GM23338 (cell line): ENCODE measurements at regions not wholly inside any gene's neighbourhood (a gene's known extent, or its start where the extent isn't known, plus 50 kb on each side); places are given as distances from the start of the nearest gene placed in this dataset.
A peak's percentile ranks its signal among the peaks of the same experiment; 100 is the strongest.

Experiments used
- ATAC-seq: fragments of 200-7000 bp; cut with Tn5 transposase; 3 replicates; pipeline ENCODE4 v1.9.1; 2020
- DNase-seq: peaks from one replicate; pipeline ENCODE4 v3.0.0-alpha.2; 2015; ENCODE audit warnings: low spot score
- H2AFZ ChIP-seq: fragments of 200-600 bp; sonication (generic); 2 replicates; pipeline ENCODE4 v1.8.0; 2016; ENCODE audit warnings: antibody characterized with exemption, mild to moderate bottlenecking, moderate library complexity
- H3F3A ChIP-seq: fragments of 200-600 bp; sonication (generic); replicated peaks from 2 replicates; pipeline ENCODE4 v1.8.0; 2017; ENCODE audit warnings: antibody characterized with exemption, mixed run types, low read depth
- H3K27ac ChIP-seq: fragments of 200-600 bp; sonication (generic); 2 replicates; pipeline ENCODE4 v1.6.1; 2016; ENCODE audit warnings: low read depth
- H3K27me3 ChIP-seq: fragments of 200-600 bp; sonication (generic); 2 replicates; pipeline ENCODE4 v1.8.0; 2016; ENCODE audit warnings: mild to moderate bottlenecking, mixed run types, moderate library complexity; ENCODE audit not compliant: insufficient read depth
- H3K36me3 ChIP-seq: fragments of 200-600 bp; sonication (generic); 2 replicates; pipeline ENCODE4 v1.8.0; 2016; ENCODE audit warnings: mild to moderate bottlenecking; ENCODE audit not compliant: insufficient read depth
- H3K4me1 ChIP-seq: fragments of 200-600 bp; sonication (generic); 2 replicates; pipeline ENCODE4 v1.8.0; 2016; ENCODE audit warnings: mild to moderate bottlenecking, moderate library complexity; ENCODE audit not compliant: insufficient read depth
- H3K4me2 ChIP-seq: fragments of 200-600 bp; sonication (generic); 2 replicates; pipeline ENCODE4 v1.7.1; 2017; ENCODE audit warnings: mixed run types
- H3K4me3 ChIP-seq: fragments of 200-600 bp; sonication (generic); 2 replicates; pipeline ENCODE4 v1.6.1; 2016; ENCODE audit warnings: mixed run types
- H3K79me2 ChIP-seq: fragments of 200-600 bp; sonication (generic); replicated peaks from 2 replicates; pipeline ENCODE4 v1.8.0; 2017; ENCODE audit warnings: mild to moderate bottlenecking; ENCODE audit not compliant: insufficient read depth
- H3K9me2 ChIP-seq: fragments of 200-600 bp; sonication (generic); 2 replicates; pipeline ENCODE4 v1.8.0; 2017; ENCODE audit not compliant: insufficient read depth
- H4K20me1 ChIP-seq: fragments of 200-600 bp; sonication (generic); replicated peaks from 2 replicates; pipeline ENCODE4 v1.8.0; 2017; ENCODE audit warnings: mild to moderate bottlenecking; ENCODE audit not compliant: insufficient read depth
- H3K27ac Mint-ChIP-seq: 2 replicates; pipeline ENCODE4 v1.8.0; 2020; ENCODE audit warnings: inconsistent platforms, mild to moderate bottlenecking, moderate library complexity, mixed read lengths
- H3K27me3 Mint-ChIP-seq: 3 replicates; pipeline ENCODE4 v1.8.0; 2022; ENCODE audit warnings: low read depth, mild to moderate bottlenecking, moderate library complexity, mixed read lengths, inconsistent platforms; ENCODE audit not compliant: insufficient read depth, poor library complexity
- H3K36me3 Mint-ChIP-seq: 3 replicates; pipeline ENCODE4 v1.8.0; 2021; ENCODE audit warnings: low read depth, mild to moderate bottlenecking, inconsistent platforms, moderate library complexity, mixed read lengths
- H3K4me1 Mint-ChIP-seq: 3 replicates; pipeline ENCODE4 v1.8.0; 2020; ENCODE audit warnings: mild to moderate bottlenecking, inconsistent platforms, mixed read lengths
- H3K4me3 Mint-ChIP-seq: 3 replicates; pipeline ENCODE4 v1.8.0; 2021; ENCODE audit warnings: moderate library complexity, mild to moderate bottlenecking, inconsistent platforms, mixed read lengths
- H3K9me3 Mint-ChIP-seq: 3 replicates; pipeline ENCODE4 v1.8.0; 2020; ENCODE audit warnings: moderate library complexity, mild to moderate bottlenecking, inconsistent platforms, mixed read lengths
- CREB1 ChIP-seq: fragments of 250-450 bp; sonication (Bioruptor Pico); IDR thresholded peaks from 2 replicates; pipeline ENCODE4 v1.5.0; 2020; ENCODE audit warnings: low read depth, mild to moderate bottlenecking, moderate library complexity
- ETS1 ChIP-seq: IDR thresholded peaks from 2 replicates; pipeline ENCODE4 v1.6.1; 2016; ENCODE audit warnings: antibody characterized with exemption
- EZH2 ChIP-seq: fragments of 200-600 bp; sonication (generic); IDR thresholded peaks from one replicate; pipeline ENCODE4 v1.8.0; 2017; ENCODE audit warnings: antibody characterized with exemption, mild to moderate bottlenecking, low read depth; ENCODE audit not compliant: unreplicated experiment
- EZH2phosphoT487 ChIP-seq: fragments of 200-600 bp; sonication (generic); IDR thresholded peaks from one replicate; pipeline ENCODE4 v1.8.1; 2018; ENCODE audit warnings: antibody characterized with exemption; ENCODE audit not compliant: unreplicated experiment
- JUNB ChIP-seq: IDR thresholded peaks from one replicate; pipeline ENCODE4 v1.6.1; 2016; ENCODE audit warnings: antibody characterized with exemption; ENCODE audit not compliant: unreplicated experiment
- NANOG ChIP-seq: IDR thresholded peaks from 2 replicates; pipeline ENCODE4 v1.6.1; 2016; ENCODE audit warnings: antibody characterized with exemption, borderline replicate concordance
- POLR2AphosphoS5 ChIP-seq: IDR thresholded peaks from 2 replicates; pipeline ENCODE4 v1.6.1; 2016; ENCODE audit warnings: antibody characterized with exemption, low read depth
- REST ChIP-seq: IDR thresholded peaks from one replicate; pipeline ENCODE4 v1.6.1; 2018; ENCODE audit warnings: antibody characterized with exemption; ENCODE audit not compliant: unreplicated experiment
- STAT1 ChIP-seq: IDR thresholded peaks from one replicate; pipeline ENCODE4 v1.6.1; 2016; ENCODE audit warnings: antibody characterized with exemption; ENCODE audit not compliant: unreplicated experiment
- ZNF114 ChIP-seq: fragments of 250-450 bp; sonication (Bioruptor Pico); IDR thresholded peaks from 2 replicates; pipeline ENCODE4 v1.5.0; 2020; ENCODE audit warnings: mild to moderate bottlenecking, moderate library complexity
- ZNF331 ChIP-seq: fragments of 250-450 bp; sonication (Bioruptor Pico); IDR thresholded peaks from 2 replicates; pipeline ENCODE4 v1.5.0; 2020; ENCODE audit warnings: low read depth, mild to moderate bottlenecking, moderate library complexity
- ZNF462 ChIP-seq: fragments of 250-450 bp; sonication (Bioruptor Pico); IDR thresholded peaks from 2 replicates; pipeline ENCODE4 v1.5.0; 2020; ENCODE audit warnings: mild to moderate bottlenecking, moderate library complexity
- TF ChIP-seq, protein P1 (sequence below), 2 experiments: fragments of 200-600 bp in 1 of 2; sonication (generic) in 1 of 2; conservative IDR thresholded peaks; 2 replicates each; pipeline versions ENCODE4 v1.5.1 to v1.6.1; 2016 to 2017; ENCODE audit warnings: antibody characterized with exemption in 2 of 2, low read depth in 2 of 2, mild to moderate bottlenecking in 2 of 2, moderate library complexity in 1 of 2

GRCh38 chrX:42597481-42597880, 180.5 kb downstream of the PPP1R2C start:
- Histone ChIP-seq H4K20me1 (no peaks in the 10 kb centered on the region), H3K4me2 (no peak overlapping the region), H2AFZ (0 out of 2 replicates have a peak overlapping the region, but pooled peaks have one; percentile 43), H3K79me2 (no peaks in the 10 kb centered on the region), H3K36me3 (no peaks in the 10 kb centered on the region), H3K9me2 (no peaks in the 10 kb centered on the region), H3K27me3 (no peaks in the 10 kb centered on the region), H3F3A (no peaks in the 10 kb centered on the region), H3K4me3 (no peak overlapping the region), H3K27ac (no peak overlapping the region), H3K4me1 (no peaks in the 10 kb centered on the region)
- ATAC-seq (no peak), DNase-seq (no peak)
- no peak for TF ChIP-seq JUNB
- TF ChIP-seq ZNF331: no peak
- no peak for TF ChIP-seq STAT1
- no peak for TF ChIP-seq EZH2
- no peak for TF ChIP-seq ETS1
- TF ChIP-seq, protein P1, sequence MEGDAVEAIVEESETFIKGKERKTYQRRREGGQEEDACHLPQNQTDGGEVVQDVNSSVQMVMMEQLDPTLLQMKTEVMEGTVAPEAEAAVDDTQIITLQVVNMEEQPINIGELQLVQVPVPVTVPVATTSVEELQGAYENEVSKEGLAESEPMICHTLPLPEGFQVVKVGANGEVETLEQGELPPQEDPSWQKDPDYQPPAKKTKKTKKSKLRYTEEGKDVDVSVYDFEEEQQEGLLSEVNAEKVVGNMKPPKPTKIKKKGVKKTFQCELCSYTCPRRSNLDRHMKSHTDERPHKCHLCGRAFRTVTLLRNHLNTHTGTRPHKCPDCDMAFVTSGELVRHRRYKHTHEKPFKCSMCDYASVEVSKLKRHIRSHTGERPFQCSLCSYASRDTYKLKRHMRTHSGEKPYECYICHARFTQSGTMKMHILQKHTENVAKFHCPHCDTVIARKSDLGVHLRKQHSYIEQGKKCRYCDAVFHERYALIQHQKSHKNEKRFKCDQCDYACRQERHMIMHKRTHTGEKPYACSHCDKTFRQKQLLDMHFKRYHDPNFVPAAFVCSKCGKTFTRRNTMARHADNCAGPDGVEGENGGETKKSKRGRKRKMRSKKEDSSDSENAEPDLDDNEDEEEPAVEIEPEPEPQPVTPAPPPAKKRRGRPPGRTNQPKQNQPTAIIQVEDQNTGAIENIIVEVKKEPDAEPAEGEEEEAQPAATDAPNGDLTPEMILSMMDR (conservative IDR thresholded peaks at IDR 0.05; ENCODE audit: low read depth in 2 of 2): no peak
- TF ChIP-seq REST: no peak
- TF ChIP-seq NANOG: no peak
- TF ChIP-seq EZH2phosphoT487: no peak
- TF ChIP-seq CREB1 (CRISPR knock-in tag): no peak
- no peak for TF ChIP-seq POLR2AphosphoS5
- TF ChIP-seq ZNF462 (CRISPR knock-in tag): no peak
- no peak for TF ChIP-seq ZNF114 (CRISPR knock-in tag)
- H3K4me3 Mint-ChIP-seq: no peak overlapping the region
- H3K4me1 Mint-ChIP-seq: no peaks in the 10 kb centered on the region
- no peak overlapping the region for H3K27ac Mint-ChIP-seq
- no peaks in the 10 kb centered on the region for H3K36me3 Mint-ChIP-seq
- no peaks in the 10 kb centered on the region for H3K27me3 Mint-ChIP-seq
- no peaks in the 10 kb centered on the region; the same call in 2 of the 3 replicates for H3K9me3 Mint-ChIP-seq
